Stimulated activated CD8-positive, alpha-beta memory T cell treated with anti-CD3 and anti-CD28 coated beads, Interleukin-15, amount 100 ng/mL, for 24 hours (primary cell): ENCODE measurements at regions not wholly inside any gene's neighbourhood (a gene's known extent, or its start where the extent isn't known, plus 50 kb on each side); places are given as distances from the start of the nearest gene placed in this dataset.

Experiments
- DNase-seq: peaks from one replicate; pipeline ENCODE4 v3.0.0-alpha.2; 2020; ENCODE audit warnings: low read depth

DNA sequence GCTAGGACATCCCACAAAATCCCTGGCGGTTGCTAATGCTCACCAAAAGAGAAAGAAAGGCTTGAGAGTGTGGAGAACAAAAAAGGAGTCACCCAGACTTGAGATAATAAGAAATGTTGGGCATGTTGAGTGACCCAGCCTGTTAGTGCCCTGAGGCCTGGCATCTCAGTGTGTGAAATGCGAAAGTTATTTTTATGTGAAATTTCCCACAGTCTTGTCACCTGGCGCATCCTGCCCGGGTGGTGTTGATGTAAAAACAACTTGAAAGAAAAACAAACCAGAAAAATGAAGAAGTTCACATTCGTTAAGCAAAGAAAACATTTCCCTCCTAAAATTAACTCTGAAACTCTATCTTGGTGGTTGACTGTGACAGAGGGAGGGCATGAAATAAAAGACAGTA lies 495.2 kb downstream of the MID1IP1 start:
- no peak for DNase-seq

DNA sequence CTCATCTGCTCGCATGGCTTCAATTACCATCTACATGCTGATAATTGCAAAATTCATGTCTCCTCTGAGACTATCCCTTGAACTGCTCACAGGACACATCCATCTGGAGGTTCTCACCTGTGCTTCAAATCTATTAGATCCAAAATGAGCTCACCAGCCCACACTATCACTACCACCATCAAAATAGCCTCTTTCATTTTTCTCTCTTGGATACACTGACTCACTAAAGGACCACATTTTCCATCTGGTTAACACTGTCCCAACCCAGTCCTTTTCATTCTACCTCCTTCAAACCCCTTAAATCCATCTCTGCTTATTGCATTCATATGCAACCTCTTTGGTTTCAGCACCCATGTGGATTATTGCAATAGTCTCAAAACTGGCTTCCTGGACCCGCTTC lies 497.6 kb downstream of the MID1IP1 start:
- DNase-seq: no peak

DNA sequence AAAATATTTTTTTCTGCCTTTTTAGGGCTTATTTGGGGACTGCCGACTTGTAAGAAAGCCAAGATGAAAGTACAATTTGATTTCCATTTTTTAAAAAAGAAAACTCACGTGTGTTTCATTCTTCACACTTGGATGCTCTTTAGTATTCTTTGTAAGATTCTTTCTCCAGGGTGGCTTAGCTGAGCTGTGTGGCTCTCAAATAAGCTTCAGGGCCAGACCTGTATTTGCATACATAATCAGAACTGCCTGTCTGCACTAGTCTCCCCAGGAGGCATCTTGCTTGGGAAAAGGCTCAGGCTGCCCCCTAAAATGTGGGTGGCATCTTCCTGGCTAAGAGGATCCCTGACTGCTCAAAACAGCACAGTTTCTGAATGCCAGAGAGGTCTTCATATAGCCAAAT lies 498.4 kb downstream of the MID1IP1 start:
- no peak for DNase-seq

DNA sequence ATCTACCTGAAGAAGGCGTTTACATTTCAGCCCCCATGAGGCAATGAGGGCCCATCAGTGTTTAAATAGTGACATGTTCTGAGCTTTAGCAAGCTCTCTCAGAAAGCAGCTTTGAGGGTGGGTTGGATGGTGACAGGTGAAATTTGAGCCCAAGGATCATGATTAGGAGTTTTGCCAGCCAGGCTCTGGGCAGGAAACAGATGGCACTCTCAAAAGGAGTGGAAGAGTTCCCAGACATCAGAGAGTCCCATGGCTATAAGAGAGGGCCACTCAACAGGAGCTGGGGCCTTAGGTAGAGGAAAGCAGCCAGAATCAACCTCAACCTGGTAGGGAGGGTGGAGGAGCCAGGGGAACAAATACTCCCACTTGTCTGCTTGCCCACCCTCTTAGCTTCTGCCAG lies 499.8 kb downstream of the MID1IP1 start:
- DNase-seq: no peak

DNA sequence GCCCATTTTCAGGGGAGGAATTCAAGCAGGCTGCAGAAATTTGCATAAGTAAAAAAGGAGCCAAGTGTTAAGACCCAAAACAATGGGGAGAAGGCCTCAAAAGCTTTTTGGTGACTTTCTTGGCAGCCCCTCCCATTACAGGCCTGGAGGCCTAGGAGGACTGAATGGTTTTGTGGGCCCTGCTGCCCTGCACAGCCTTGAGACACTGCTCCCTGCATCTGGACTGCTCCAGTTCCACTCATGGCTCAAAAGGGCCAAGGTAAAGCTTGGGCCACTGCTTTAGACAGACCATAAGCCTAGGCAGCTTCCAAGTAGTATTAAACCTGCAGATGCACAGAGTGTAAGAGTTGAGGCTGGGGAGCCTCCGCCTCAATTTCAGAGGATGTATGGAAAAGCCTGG lies 501.6 kb downstream of the MID1IP1 start:
- DNase-seq: no peak

DNA sequence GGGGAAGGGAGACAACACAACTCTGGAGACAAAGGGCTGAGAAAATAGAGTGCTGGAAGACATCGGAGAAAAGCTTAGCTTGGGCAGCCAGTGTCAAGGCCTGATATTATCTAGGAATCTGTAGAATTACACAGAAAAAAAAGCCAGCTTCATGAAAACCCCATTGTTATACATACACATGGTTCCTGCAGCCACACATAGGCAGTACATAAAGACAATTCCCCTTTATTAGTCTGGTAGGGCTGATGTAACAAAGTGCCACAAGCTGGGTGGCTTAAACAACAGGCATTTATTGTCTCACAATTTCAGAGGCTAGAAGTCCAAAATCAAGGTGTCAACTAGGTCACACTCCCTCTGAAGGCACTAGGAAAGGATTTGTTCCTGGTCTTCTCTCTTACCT lies 503.5 kb downstream of the MID1IP1 start:
- DNase-seq: no peak

DNA sequence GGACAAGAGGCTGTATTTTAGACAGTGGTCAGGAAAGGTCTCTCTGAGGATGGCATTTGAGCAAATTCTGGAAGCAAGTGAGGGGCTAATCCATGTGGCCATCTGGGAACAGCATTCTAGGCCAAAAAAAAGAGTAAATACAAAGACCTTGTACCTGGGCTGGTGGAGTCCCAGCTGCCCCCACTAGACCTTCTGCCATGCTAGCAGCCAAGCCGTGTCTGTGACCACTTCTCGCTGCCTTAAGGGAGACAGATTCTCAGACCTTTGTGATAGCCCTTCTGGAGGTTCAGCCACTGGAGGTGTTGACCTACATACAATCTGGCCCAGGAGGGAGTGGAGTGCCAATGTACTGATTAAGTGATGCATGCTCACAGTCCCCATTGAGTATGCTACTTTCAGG lies 506.2 kb downstream of the MID1IP1 start:
- no peak for DNase-seq

DNA sequence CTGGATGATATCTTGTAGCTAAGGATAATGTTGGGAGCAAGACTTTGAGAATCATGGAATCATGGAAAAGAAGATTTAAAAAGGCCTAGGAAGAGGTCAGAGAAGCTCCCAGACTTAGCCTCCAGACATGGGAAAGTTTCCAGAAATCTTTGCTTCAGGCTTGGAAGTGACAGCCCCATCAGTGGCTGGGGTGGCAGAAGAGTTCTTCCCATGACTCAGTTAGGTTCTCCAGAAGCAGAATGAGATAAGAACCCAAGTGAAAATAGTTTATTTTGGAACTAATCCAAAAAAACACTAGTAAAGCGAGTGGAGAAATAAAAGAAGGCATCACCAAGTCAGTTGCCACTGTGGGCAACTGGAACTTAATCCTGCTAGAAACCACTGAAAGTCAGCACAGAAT lies 506.9 kb downstream of the MID1IP1 start:
- DNase-seq: no peak

DNA sequence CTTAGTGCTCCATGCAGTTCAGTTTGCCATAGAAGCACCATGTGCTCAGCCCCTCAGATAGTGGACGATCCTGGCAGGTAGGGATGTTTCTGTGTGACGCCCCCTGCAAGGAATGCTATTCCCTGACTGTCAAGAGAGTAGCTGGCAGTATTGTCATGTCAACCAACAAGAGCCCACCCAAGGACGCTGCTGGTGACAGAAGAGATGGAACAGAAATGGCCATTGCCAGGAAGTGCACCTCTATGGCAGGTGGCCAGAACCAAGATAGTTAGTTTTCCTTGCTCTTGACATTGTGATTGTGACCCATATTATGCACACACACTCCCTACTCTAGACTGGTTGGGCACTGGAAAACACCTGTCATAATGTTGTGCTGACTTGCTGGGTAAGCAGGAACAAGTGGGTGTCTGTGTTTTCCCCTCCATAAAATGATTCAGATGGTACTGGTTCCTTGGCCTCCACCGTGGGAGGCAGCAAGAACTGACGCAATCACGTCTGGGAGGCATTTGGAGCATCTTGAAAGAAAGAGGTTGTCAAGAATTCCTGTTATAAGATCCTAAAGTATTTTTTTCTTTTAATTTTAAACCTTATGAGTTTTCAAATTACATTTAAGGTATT lies 507.9 kb downstream of the MID1IP1 start:
- no peak for DNase-seq

DNA sequence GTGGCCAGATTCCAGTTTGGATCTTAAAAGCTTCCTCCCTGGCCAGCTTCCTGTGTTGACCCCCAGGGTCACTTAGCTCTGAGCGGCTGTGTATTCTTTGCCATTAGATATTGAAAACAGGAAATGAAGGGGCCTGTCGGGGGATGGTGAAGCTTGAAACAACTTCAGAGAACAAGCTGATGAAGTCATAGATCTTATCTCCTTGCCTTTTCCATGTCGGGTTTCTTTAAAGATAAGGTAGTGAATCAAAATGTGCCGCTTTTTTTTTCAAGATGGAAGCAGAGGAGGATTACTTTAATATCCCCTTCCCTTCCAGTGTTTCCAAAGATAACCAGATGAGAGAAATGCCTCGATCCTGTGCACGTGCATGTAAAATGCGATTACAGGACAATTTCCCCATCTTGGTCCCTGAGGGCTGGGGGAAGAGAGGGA lies 508.5 kb downstream of the MID1IP1 start:
- no peak for DNase-seq

DNA sequence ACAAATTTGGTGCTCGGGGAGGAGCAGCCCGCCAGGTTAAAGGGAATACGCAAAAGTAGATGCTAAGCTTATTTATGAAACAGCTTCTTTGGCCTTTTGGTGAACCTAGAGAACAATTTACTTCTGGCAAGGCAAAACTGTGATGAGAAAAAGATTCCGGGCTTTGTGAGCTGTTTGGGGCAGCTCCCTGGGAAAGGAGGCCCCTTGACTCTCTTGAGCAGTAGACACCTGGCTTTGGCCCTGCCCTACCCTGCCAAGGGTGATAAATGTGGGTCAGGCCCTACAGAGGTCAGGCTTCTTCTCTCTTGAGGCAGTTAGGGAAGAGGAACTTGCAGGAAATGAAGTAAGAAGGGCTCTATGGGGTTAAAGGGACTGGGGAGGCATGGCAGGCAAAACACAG lies 509.6 kb downstream of the MID1IP1 start:
- no peak for DNase-seq

DNA sequence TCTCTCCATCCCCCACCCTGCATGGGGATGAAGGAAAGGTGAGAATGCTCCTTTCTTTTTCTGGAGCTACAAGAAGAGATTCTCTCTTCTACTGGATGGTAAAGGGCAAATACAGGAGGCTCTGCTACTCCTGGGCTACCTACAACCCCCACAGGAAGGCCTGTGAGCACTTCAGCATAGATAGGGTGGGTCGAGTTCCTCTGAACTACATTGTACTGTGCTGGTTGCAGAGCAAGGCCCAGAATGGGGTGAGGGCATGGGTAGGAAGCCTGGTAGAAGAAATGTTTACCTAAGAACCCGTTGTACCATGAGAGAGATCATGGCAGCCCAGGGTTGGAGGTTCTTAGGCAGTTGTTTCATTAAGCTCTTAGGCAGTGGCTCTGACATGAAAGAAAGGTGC lies 510.4 kb downstream of the MID1IP1 start:
- no peak for DNase-seq

DNA sequence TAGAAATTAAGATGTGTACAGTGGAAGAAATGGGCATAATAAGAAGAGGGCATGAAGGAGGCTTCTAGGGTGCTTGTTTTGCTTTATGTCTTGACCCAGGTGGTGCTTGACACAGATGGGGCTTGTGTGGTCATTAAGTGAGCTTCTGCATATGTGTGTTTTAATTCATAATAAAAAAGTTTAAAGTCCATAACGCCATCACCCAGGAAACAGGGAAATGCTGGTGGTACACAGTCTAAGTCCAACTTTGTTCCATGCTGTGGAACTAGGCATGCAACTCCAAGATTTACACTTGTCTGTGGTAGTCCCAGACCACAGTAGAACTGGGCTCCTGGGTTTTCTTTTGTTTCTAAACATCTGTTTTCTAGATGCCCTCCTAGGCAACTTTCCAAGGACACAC lies 511.9 kb downstream of the MID1IP1 start:
- no peak for DNase-seq

DNA sequence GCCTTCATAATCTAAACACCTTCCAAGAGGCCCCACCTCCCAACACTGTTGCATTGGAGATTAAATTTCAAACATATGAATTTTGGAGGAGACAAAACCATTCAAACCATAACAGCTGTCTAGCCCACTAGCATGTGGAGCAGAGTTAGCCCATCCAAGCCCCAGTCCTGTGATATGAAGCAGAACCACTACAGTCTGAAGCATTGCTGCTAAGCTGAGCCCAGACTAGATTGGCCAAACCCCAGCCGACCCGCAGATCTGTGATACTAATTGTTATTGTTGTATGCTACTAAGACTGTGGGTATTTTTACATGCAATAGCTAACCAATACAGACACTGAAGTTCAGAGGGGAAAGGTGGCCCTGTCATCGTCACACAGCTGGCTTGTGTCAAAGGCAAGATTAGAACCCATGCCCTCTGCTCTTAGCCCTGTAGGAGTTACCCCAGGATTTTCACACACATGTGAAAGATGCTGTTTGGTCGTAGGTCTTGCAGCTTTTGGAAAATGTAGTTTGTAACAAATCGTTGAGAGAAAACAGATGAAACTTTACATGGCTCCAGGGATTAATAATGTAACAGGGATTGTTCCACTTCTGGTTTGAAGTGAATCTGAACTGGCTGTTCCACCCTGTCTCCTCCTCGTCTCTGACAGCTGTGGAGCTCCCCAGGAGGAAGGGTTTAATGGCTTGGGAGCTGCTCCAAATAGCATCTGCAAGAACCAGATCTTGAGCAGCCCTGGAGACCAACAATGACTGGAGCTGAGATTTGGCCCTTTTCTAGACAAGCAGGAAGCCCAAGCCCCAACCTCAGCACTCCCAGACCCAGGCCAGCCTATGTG lies 517.5 kb downstream of the MID1IP1 start:
- no peak for DNase-seq

DNA sequence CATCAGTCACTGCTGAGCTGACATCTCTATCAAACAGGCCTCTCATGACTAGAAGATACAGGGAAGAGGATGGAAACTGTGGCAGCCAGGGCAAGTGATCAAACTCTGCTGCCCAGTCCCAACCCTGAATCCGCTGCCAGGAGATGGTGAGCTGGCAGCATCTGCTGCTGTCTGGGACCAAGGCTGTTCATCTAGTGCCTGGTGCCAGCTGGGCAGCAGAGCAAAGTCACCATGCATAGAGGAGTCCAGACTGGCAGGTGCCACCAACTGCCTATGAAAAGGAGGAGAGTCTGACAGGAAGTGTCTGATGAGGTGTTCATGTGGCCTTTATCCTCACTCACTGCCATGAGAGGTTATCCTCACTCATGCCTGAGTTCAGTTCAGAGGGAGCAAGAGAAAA lies 518.9 kb downstream of the MID1IP1 start:
- DNase-seq: no peak

DNA sequence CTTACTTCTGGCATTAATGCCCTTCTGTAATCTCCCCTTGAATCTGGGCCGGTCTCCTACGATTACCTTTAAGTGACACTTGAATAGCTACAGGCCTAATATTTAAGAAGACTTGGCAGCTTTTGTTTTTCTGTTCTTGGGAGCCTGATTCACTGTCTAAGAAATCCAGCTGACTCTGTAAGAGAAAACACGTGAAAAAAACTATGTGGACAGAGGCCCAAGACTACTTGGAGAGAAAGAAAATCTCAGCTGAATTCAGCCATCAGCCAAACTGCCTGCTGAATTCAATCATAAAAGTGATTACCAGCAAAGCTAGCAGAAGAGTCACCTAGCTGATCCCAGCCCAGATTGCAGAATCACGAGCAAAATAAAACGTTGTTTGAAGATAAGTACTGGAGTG lies 521.2 kb downstream of the MID1IP1 start:
- no peak for DNase-seq

DNA sequence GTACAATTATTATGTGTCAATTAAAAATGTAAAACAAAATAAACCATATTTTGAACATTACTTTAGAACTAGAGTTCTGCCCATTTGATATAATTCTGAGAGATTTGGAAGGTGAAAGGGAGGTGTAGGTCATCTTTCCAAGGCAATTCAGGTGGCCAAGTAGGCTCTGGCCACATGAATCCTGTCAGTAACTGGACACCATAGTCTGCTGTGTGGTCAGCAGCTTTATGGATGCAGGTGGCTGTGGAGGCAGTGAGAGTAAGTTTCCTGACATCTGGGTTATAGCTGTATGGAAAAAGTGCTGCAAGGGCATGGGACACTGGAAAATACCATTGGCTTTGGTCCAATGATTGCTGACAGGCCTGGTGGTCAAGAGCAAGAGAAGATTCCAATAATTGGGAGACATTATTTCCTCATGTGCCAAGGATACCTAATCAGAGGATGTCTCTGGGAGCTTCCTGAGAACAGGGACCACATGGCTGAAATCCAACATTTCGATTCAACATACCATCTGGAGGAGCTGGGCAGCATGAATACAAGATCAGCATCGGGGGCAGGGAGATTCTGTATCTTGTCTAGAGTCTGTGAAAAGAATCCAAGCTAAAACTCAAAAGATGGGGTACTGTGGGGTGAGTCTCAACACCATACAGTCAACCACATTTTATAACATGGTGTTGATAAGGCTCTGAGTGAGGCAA lies 523.1 kb downstream of the MID1IP1 start:
- no peak for DNase-seq

DNA sequence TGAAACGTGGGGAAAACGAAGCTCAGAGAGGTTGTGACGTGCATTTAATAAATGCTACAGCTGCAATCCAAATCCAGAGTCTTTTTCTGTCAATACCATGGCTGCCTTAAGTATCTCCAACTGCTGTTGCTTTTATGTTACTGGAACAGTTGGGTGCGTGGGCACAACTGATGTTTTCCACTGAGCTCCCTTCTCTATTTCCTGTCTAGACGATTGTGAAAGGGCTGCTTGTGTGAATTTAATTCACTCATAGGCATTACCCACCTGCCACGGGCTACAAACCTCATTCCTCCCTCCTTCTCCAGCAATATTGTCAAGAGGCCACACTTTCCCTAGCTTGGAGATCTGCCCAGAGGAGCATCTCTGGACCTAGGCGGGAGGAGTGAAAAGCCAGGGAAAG lies 526.0 kb downstream of the MID1IP1 start:
- DNase-seq: no peak

DNA sequence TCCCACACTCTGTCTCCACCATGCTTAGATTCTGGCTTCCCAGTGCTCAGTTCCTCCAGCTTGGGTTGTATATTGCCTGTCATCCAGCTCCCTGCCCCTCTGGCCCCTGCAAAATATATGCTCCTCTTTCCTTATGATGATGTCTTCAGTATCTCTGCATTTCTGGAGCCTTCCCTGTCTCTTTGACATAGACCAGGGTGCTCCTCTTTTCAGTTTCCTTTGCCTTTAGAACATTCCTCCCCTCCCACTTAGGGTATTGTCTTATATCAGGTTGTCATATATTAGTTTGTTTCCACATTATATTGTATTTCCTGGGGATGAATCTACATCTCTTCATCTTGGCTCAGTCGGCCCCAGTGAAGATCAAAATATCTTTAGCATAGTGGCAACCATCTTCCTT lies 526.4 kb downstream of the MID1IP1 start:
- no peak for DNase-seq

DNA sequence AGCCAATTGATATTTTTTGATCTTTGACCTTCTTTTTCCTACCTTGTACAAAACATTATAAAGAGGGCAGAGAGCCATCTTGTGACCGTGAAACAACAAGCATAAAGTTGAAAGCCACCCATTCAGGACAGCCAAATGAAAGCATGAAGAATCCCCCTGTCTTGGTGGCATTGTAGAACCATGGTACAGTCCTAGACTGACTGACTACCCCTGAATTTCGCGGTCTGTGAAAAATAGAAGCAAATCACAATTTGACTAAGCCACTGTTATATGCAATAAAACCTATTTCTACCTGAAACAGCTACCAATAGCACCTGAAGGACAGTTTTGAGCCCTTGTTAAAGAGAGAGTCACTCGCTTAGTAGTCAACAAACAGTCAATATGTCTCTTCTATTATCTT lies 527.4 kb downstream of the MID1IP1 start:
- DNase-seq: no peak

DNA sequence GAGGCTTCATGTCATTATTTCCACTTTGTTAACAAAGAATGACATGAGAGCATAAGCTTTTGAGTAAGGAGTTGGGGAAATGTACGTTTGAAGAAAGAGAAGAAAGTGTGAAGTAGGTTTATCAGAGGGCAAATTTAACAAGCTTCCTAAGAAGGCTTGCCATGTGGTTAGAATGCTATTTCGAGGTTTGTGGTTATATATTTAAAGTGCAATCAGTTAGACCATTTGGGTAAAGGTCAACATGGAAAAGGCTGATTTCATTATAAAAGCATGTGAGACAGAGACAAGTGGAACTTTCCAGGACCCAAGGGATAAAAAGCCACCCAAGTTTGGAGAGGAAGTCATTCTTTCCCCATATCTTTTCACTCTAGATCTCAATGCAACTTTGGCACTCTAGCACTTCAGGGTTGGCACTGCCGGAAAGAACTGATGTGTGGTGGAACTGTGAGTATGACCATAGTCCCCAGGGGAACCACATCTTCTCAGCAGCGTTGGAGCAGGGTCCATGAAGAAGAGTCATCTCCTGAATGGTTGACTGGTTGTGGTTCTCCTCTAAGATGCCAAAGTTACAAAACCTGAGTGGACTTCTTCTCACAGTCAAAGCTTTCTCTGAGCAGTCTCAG lies 529.9 kb downstream of the MID1IP1 start:
- DNase-seq: no peak

DNA sequence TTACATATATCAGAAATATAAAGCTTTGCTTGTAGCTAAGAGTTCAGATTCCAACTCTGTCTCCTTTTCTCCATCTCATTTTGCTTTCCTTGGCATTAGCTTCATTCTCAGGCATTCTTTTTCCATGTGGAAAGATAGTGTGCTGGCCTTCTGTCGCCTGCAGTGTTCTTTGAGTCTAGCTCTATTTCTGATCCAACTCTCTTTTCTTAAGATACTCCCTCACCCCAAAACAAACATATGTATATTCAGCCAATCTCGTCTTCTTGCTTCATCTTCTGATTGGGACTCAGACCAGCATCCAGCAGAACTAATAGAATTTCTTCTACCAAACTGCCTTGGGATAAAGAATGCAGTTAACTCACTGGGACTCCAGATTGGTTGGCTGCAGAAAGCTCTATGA lies 532.2 kb downstream of the MID1IP1 start:
- no peak for DNase-seq
